Hepatocyte (in vitro differentiated cells): ENCODE measurements at regions not wholly inside any gene's neighbourhood (a gene's known extent, or its start where the extent isn't known, plus 50 kb on each side); places are given as distances from the start of the nearest gene placed in this dataset.

Source experiments
- EZH2 ChIP-seq: fragments of 200-600 bp; sonication (generic); IDR thresholded peaks from 2 replicates; pipeline ENCODE4 v1.6.1; 2016; ENCODE audit warnings: antibody characterized with exemption, mild to moderate bottlenecking, borderline replicate concordance
- TF ChIP-seq, protein P1 (sequence below): fragments of 200-600 bp; sonication (generic); IDR thresholded peaks from 2 replicates; pipeline ENCODE4 v1.5.1; 2016; ENCODE audit warnings: antibody characterized with exemption, mild to moderate bottlenecking; ENCODE audit not compliant: poor library complexity

DNA sequence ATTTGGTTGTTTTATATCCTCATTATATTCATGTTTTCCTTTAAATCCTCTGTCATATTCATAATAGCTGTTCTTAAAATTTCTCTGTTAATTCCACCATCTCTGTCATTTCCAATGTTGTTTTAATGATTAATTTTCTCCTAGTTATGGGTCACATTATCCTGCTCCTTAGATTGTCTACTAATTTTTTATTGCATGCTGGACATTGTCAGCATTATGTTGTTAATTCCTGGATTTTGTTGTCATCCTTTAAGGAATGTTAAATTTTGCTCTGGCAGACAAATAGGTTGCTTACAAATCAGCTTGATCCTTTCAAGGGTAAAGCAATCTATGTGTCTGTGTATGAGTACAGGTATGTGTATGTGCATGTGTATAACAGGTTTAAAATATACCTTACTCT, 393.8 kb upstream of the POU3F1 start:
- TF ChIP-seq, protein P1, sequence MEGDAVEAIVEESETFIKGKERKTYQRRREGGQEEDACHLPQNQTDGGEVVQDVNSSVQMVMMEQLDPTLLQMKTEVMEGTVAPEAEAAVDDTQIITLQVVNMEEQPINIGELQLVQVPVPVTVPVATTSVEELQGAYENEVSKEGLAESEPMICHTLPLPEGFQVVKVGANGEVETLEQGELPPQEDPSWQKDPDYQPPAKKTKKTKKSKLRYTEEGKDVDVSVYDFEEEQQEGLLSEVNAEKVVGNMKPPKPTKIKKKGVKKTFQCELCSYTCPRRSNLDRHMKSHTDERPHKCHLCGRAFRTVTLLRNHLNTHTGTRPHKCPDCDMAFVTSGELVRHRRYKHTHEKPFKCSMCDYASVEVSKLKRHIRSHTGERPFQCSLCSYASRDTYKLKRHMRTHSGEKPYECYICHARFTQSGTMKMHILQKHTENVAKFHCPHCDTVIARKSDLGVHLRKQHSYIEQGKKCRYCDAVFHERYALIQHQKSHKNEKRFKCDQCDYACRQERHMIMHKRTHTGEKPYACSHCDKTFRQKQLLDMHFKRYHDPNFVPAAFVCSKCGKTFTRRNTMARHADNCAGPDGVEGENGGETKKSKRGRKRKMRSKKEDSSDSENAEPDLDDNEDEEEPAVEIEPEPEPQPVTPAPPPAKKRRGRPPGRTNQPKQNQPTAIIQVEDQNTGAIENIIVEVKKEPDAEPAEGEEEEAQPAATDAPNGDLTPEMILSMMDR = no peak
- no peak for TF ChIP-seq EZH2
